Caco-2 (cell line): ENCODE measurements at regions not wholly inside any gene's neighbourhood (a gene's known extent, or its start where the extent isn't known, plus 50 kb on each side); places are given as distances from the start of the nearest gene placed in this dataset.

Source experiments
- BruUV-seq: library from RNA; stranded (reverse); fragments of 400-500 nt; replicated peaks from 2 replicates; lab custom pipeline; 2021; lab: Mats Ljungman, UMichigan
- CTCF ChIA-PET: fragments of 300-600 bp; sonication (Branson Sonifier 250); formaldehyde crosslinking; loops from one replicate; lab custom pipeline; 2022; ENCODE audit warnings: antibody characterized with exemption; lab: Charles Lee
- POLR2A ChIA-PET: fragments of 300-600 bp; sonication (Branson Sonifier 250); formaldehyde crosslinking; loops from one replicate; lab custom pipeline; 2022; ENCODE audit warnings: antibody characterized with exemption; lab: Charles Lee
- DNase-seq, 2 experiments: peaks; one replicate each; pipeline versions ENCODE4 v3.0.0 to v3.0.0-alpha.2; 2020 to 2022
- H3K27me3 ChIP-seq: replicated peaks from 2 replicates; pipeline ENCODE4 v1.6.0; 2011; ENCODE audit warnings: low read length; ENCODE audit not compliant: control insufficient read depth, insufficient read depth
- H3K36me3 ChIP-seq: 2 replicates; pipeline ENCODE4 v1.5.1; 2011; ENCODE audit warnings: low read length; ENCODE audit not compliant: control insufficient read depth, insufficient read depth
- H3K4me1 ChIP-seq: fragments of 250-450 bp; sonication (Bioruptor Pico); 2 replicates; pipeline ENCODE4 v1.5.1; 2020; ENCODE audit warnings: mild to moderate bottlenecking
- H3K4me3 ChIP-seq: 2 replicates; pipeline ENCODE4 v1.5.1; 2011; ENCODE audit warnings: low read depth, mild to moderate bottlenecking, control low read depth, low read length
- H3K9me3 ChIP-seq: fragments of 250-450 bp; sonication (Bioruptor Pico); 2 replicates; pipeline ENCODE4 v1.5.1; 2020; ENCODE audit warnings: mild to moderate bottlenecking, moderate library complexity
- H3K27ac Mint-ChIP-seq: one replicate; pipeline ENCODE4 v1.8.0; 2022; ENCODE audit warnings: mixed read lengths; ENCODE audit not compliant: unreplicated experiment
- H3K27me3 Mint-ChIP-seq: one replicate; pipeline ENCODE4 v1.8.0; 2022; ENCODE audit warnings: mixed read lengths; ENCODE audit not compliant: insufficient read depth, unreplicated experiment
- H3K36me3 Mint-ChIP-seq: one replicate; pipeline ENCODE4 v1.8.0; 2022; ENCODE audit warnings: mild to moderate bottlenecking, mixed read lengths; ENCODE audit not compliant: insufficient read depth, unreplicated experiment
- H3K4me1 Mint-ChIP-seq: one replicate; pipeline ENCODE4 v1.8.0; 2022; ENCODE audit warnings: low read depth, mixed read lengths; ENCODE audit not compliant: unreplicated experiment
- H3K4me3 Mint-ChIP-seq: one replicate; pipeline ENCODE4 v1.8.0; 2022; ENCODE audit warnings: mild to moderate bottlenecking, moderate library complexity, mixed read lengths; ENCODE audit not compliant: unreplicated experiment
- H3K9me3 Mint-ChIP-seq: one replicate; pipeline ENCODE4 v1.8.0; 2022; ENCODE audit warnings: mixed read lengths; ENCODE audit not compliant: unreplicated experiment
- CTCF ChIP-seq, 2 experiments: fragments of 200-600 bp in 1 of 2; IDR thresholded peaks; 1 replicate in 1 of 2; 2 replicates in 1 of 2; pipeline versions ENCODE4 v1.5.1 to v1.8.0; 2011 to 2022; ENCODE audit warnings: antibody characterized with exemption in 1 of 2, control low read depth in 1 of 2, inconsistent platforms in 1 of 2, low read depth in 1 of 2, low read length in 1 of 2, mild to moderate bottlenecking in 1 of 2, moderate library complexity in 1 of 2; ENCODE audit not compliant: insufficient read depth in 1 of 2, severe bottlenecking in 1 of 2, unreplicated experiment in 1 of 2
- intact Hi-C: fragments of 100-400 bp; cut with micrococcal nuclease; formaldehyde crosslinking; loops from one replicate; pipeline ENCODE4 v1.10.0; 2022; ENCODE audit not compliant: unreplicated experiment

GRCh38 chr3:141825216-141826011, 51.0 kb upstream of the ATP1B3 start:
- H3K27me3 Mint-ChIP-seq: no peaks in the 10 kb centered on the region
- H3K4me3 Mint-ChIP-seq: no peak overlapping the region
- TF ChIP-seq CTCF (IDR thresholded peaks at IDR 0.05; ENCODE audit: insufficient read depth in 1 of 2, low read depth in 1 of 2, low read length in 1 of 2, severe bottlenecking in 1 of 2, unreplicated experiment in 1 of 2): no peak
- H3K36me3 Mint-ChIP-seq: no peaks in the 10 kb centered on the region
- H3K9me3 ChIP-seq: no peaks in the 10 kb centered on the region
- peaks cover 10% of the 10 kb centered on the region for H3K4me1 ChIP-seq
- no peak overlapping the region for H3K27ac Mint-ChIP-seq
- H3K27me3 ChIP-seq: no peaks in the 10 kb centered on the region
- no peak overlapping the region for H3K4me3 ChIP-seq
- POLR2A ChIA-PET: no interaction called here
- DNase-seq: no peak
- H3K4me1 Mint-ChIP-seq: no peaks in the 10 kb centered on the region
- no TSS peak for BruUV-seq
- H3K9me3 Mint-ChIP-seq: no peaks in the 10 kb centered on the region
- H3K36me3 ChIP-seq: no peaks in the 10 kb centered on the region
- intact Hi-C loops: no loop called here
- CTCF ChIA-PET: interaction anchor here (0.7 kb wide), 1 partner anchor 166 kb away, joined by 6 read pairs; no protein-coding TSS in a partner anchor
